HCT116 (cell line): ENCODE measurements at regions not wholly inside any gene's neighbourhood (a gene's known extent, or its start where the extent isn't known, plus 50 kb on each side); places are given as distances from the start of the nearest gene placed in this dataset.

Source experiments
- ATAC-seq: fragments of 200-7000 bp; cut with Tn5 transposase; 2 replicates; pipeline ENCODE4 v1.9.1; 2020; ENCODE audit warnings: mild to moderate bottlenecking, moderate library complexity
- BruUV-seq: library from RNA; stranded (reverse); fragments of 400-500 nt; replicated peaks from 2 replicates; lab custom pipeline; 2021; lab: Mats Ljungman, UMichigan
- CTCF ChIA-PET: fragments of 300-600 bp; sonication (Branson Sonifier 250); formaldehyde crosslinking; loops from one replicate; lab custom pipeline; 2021; ENCODE audit warnings: antibody characterized with exemption; lab: Charles Lee
- POLR2A ChIA-PET: fragments of 300-600, 350-600 bp; sonication (Branson Sonifier 250); formaldehyde crosslinking; loops from one replicate; lab custom pipeline; 2021; ENCODE audit warnings: antibody characterized with exemption; lab: Charles Lee
- RAD21 ChIA-PET, 2 experiments: fragments of 300-600 bp; sonication (Branson Sonifier 250); formaldehyde crosslinking; loops; one replicate each; lab custom pipeline; 2023; ENCODE audit warnings: low total read pairs in 2 of 2; ENCODE audit not compliant: uncharacterized antibody in 2 of 2, unreplicated experiment in 2 of 2, low non-redundant PET in 1 of 2; lab: Charles Lee
- DNase-seq: peaks from one replicate; pipeline ENCODE4 v3.0.0-alpha.2; 2010; ENCODE audit warnings: low read depth, low spot score
- H2AFZ ChIP-seq: fragments of 200-600 bp; shearing (Covaris generic), sonication (generic); 2 replicates; pipeline ENCODE4 v1.6.1; 2017; ENCODE audit warnings: low read depth, mixed run types, mixed read lengths, antibody characterized with exemption, low read length; ENCODE audit not compliant: poor library complexity, severe bottlenecking
- H3K27ac ChIP-seq: 2 replicates; pipeline ENCODE4 v1.5.1; 2012; ENCODE audit warnings: low read depth, low read length
- H3K27me3 ChIP-seq: fragments of 200-600 bp; sonication (generic); 2 replicates; pipeline ENCODE4 v1.6.1; 2016; ENCODE audit warnings: mixed run types, low read length, mixed read lengths; ENCODE audit not compliant: insufficient read depth
- H3K36me3 ChIP-seq, 2 experiments: fragments of 200-500 bp in 1 of 2; fragments of 200-600 bp in 1 of 2; sonication (Bioruptor generic) in 1 of 2; sonication (generic) in 1 of 2; 2 replicates each; pipeline versions ENCODE4 v1.5.1 to v1.6.1; 2014 to 2016; ENCODE audit warnings: low read length in 2 of 2, inconsistent platforms in 1 of 2, mixed read lengths in 1 of 2, mixed run types in 1 of 2; ENCODE audit not compliant: insufficient read depth in 2 of 2, control insufficient read depth in 1 of 2
- H3K4me1 ChIP-seq, 2 experiments: fragments of 200-600 bp in 1 of 2; sonication (generic) in 1 of 2; 2 replicates each; pipeline versions ENCODE4 v1.5.1 to v1.6.1; 2012 to 2017; ENCODE audit warnings: low read length in 2 of 2, inconsistent platforms in 1 of 2, mild to moderate bottlenecking in 1 of 2, mixed read lengths in 1 of 2, mixed run types in 1 of 2, moderate library complexity in 1 of 2; ENCODE audit not compliant: insufficient read depth in 2 of 2, control insufficient read depth in 1 of 2
- H3K4me2 ChIP-seq: fragments of 200-600 bp; sonication (generic); 2 replicates; pipeline ENCODE4 v1.6.1; 2017; ENCODE audit warnings: mixed run types, low read length, mixed read lengths
- H3K4me3 ChIP-seq, 2 experiments: fragments of 200-600 bp in 1 of 2; sonication (generic) in 1 of 2; replicated peaks in 1 of 2; 2 replicates each; pipeline ENCODE4 v1.5.1; 2011 to 2016; ENCODE audit warnings: low read length in 2 of 2, control low read depth in 1 of 2, low read depth in 1 of 2, mild to moderate bottlenecking in 1 of 2, mixed read lengths in 1 of 2, mixed run types in 1 of 2
- H3K79me2 ChIP-seq: fragments of 200-600 bp; sonication (generic); 2 replicates; pipeline ENCODE4 v1.6.1; 2017; ENCODE audit warnings: mild to moderate bottlenecking, mixed run types, low read length, moderate library complexity, mixed read lengths; ENCODE audit not compliant: insufficient read depth
- H3K9ac ChIP-seq: fragments of 200-600 bp; sonication (generic); 2 replicates; pipeline ENCODE4 v1.6.1; 2016; ENCODE audit warnings: low read length, mixed read lengths
- H3K9me2 ChIP-seq: fragments of 200-600 bp; sonication (generic), shearing (Covaris generic); 2 replicates; pipeline ENCODE4 v1.6.1; 2017; ENCODE audit warnings: mixed run types, mild to moderate bottlenecking, moderate library complexity; ENCODE audit not compliant: insufficient read depth
- H3K9me3 ChIP-seq, 2 experiments: fragments of 200-500 bp in 1 of 2; fragments of 200-600 bp in 1 of 2; sonication (Bioruptor generic) in 1 of 2; sonication (generic) in 1 of 2; 2 replicates each; pipeline ENCODE4 v1.6.1; 2014 to 2017; ENCODE audit warnings: low read length in 2 of 2, mixed read lengths in 2 of 2, inconsistent platforms in 1 of 2, low read depth in 1 of 2, mild to moderate bottlenecking in 1 of 2, mixed run types in 1 of 2, moderate library complexity in 1 of 2; ENCODE audit not compliant: control insufficient read depth in 1 of 2, insufficient read depth in 1 of 2
- H4K20me1 ChIP-seq: fragments of 200-600 bp; sonication (generic), shearing (Covaris generic); 2 replicates; pipeline ENCODE4 v1.6.1; 2017; ENCODE audit warnings: mixed run types, mild to moderate bottlenecking, moderate library complexity; ENCODE audit not compliant: insufficient read depth
- CEBPB ChIP-seq: IDR thresholded peaks from 2 replicates; pipeline ENCODE4 v1.6.1; 2012; ENCODE audit warnings: low read depth
- CTCF ChIP-seq, 3 experiments: fragments of 200-600 bp in 1 of 3; sonication (generic) in 1 of 3; IDR thresholded peaks in 2 of 3; conservative IDR thresholded peaks in 1 of 3; 2 replicates each; pipeline ENCODE4 v1.5.1; 2012 to 2017; ENCODE audit warnings: low read depth in 2 of 3, low read length in 2 of 3, antibody characterized with exemption in 1 of 3, borderline replicate concordance in 1 of 3, control low read depth in 1 of 3, mild to moderate bottlenecking in 1 of 3, mixed read lengths in 1 of 3, mixed run types in 1 of 3, moderate library complexity in 1 of 3; ENCODE audit not compliant: insufficient read depth in 1 of 3
- ELF1 ChIP-seq: IDR thresholded peaks from 2 replicates; pipeline ENCODE4 v1.6.1; 2012; ENCODE audit warnings: low read depth, borderline replicate concordance
- JUND ChIP-seq: IDR thresholded peaks from 2 replicates; pipeline ENCODE4 v1.6.1; 2012
- POLR2A ChIP-seq: IDR thresholded peaks from 2 replicates; pipeline ENCODE4 v1.7.0; 2011; ENCODE audit warnings: borderline replicate concordance; ENCODE audit not compliant: insufficient read depth, insufficient read length; ENCODE audit errors: extremely low read depth
- SIN3A ChIP-seq: IDR thresholded peaks from 2 replicates; pipeline ENCODE4 v1.6.1; 2012; ENCODE audit warnings: low read depth
- YY1 ChIP-seq: IDR thresholded peaks from 2 replicates; pipeline ENCODE4 v1.6.1; 2011; ENCODE audit warnings: low read length, low read depth, moderate library complexity, mild to moderate bottlenecking; ENCODE audit not compliant: insufficient replicate concordance; ENCODE audit errors: extremely low read depth
- ZBTB33 ChIP-seq: IDR thresholded peaks from 2 replicates; pipeline ENCODE4 v1.6.1; 2011; ENCODE audit warnings: mild to moderate bottlenecking, low read length, moderate library complexity; ENCODE audit not compliant: insufficient replicate concordance; ENCODE audit errors: extremely low read depth
- intact Hi-C: fragments of 100-400 bp; cut with micrococcal nuclease; formaldehyde crosslinking; loops from 2 replicates; pipeline ENCODE4 v1.10.0; 2022

- Histone ChIP-seq H3K27ac (no peak overlapping the region), H3K4me1 (no peaks in the 10 kb centered on the region)
- RAD21 ChIA-PET, result no interaction called here
Measured at GRCh38 chr2:16398486-16399043, 267.1 kb downstream of the CYRIA start.

More at GRCh38 chr2:16398486-16399043, 267.1 kb downstream of the CYRIA start:
- no peaks in the 10 kb centered on the region for H3K9me3 ChIP-seq
- TF ChIP-seq ZBTB33, result no peak
- TF ChIP-seq JUND, result no peak
- TF ChIP-seq ELF1, result no peak
- no peak for TF ChIP-seq SIN3A
- TF ChIP-seq CTCF (IDR thresholded peaks at IDR 0.05 in 2 of 3, conservative IDR thresholded peaks at IDR 0.05 in 1 of 3; ENCODE audit: borderline replicate concordance in 1 of 3, insufficient read depth in 1 of 3, low read depth in 2 of 3, low read length in 2 of 3), result no peak
- TF ChIP-seq CEBPB, result no peak
- TF ChIP-seq YY1, result no peak
- TF ChIP-seq POLR2A, result no peak
- no peaks in the 10 kb centered on the region for H3K79me2 ChIP-seq
- DNase-seq (no peak), ATAC-seq (no peak)
- no peaks in the 10 kb centered on the region for H3K36me3 ChIP-seq
- BruUV-seq, result no TSS peak
- POLR2A ChIA-PET, result no interaction called here
- intact Hi-C loops, result no loop called here
- CTCF ChIA-PET, result no interaction called here
- no peak overlapping the region for H3K4me2 ChIP-seq
- H3K9ac ChIP-seq, result no peak overlapping the region
- no peak overlapping the region for H2AFZ ChIP-seq
- no peaks in the 10 kb centered on the region for H3K27me3 ChIP-seq
- H4K20me1 ChIP-seq, result no peaks in the 10 kb centered on the region
- H3K9me2 ChIP-seq, result no peaks in the 10 kb centered on the region
- H3K4me3 ChIP-seq, result no peak overlapping the region
